ENCODE measurements at regions not wholly inside any gene's neighbourhood (a gene's known extent, or its start where the extent isn't known, plus 50 kb on each side); places are given as distances from the start of the nearest gene placed in this dataset.
A peak's percentile ranks its signal among the peaks of the same experiment; 100 is the strongest.

- POLR2A ChIA-PET = interaction anchor here (1.4 kb wide), 1 partner anchor 51 kb away, joined by 3 read pairs; no protein-coding TSS in a partner anchor
- Mint-ChIP-seq H3K36me3 (no peaks in the 10 kb centered on the region), H3K4me3 (no peak overlapping the region), H3K27ac (no peak overlapping the region), H3K4me1 (ENCODE audit: low read depth) (peaks cover 24% of the 10 kb centered on the region), H3K27me3 (no peaks in the 10 kb centered on the region), H3K9me3 (no peaks in the 10 kb centered on the region)
- CTCF ChIA-PET = no interaction called here
- intact Hi-C loops (cut with micrococcal nuclease) = no loop called here
- DNase-seq = no peak
Observed at GRCh38 chr6:137767465-137767864, 99.6 kb upstream of the TNFAIP3 start.

DNA sequence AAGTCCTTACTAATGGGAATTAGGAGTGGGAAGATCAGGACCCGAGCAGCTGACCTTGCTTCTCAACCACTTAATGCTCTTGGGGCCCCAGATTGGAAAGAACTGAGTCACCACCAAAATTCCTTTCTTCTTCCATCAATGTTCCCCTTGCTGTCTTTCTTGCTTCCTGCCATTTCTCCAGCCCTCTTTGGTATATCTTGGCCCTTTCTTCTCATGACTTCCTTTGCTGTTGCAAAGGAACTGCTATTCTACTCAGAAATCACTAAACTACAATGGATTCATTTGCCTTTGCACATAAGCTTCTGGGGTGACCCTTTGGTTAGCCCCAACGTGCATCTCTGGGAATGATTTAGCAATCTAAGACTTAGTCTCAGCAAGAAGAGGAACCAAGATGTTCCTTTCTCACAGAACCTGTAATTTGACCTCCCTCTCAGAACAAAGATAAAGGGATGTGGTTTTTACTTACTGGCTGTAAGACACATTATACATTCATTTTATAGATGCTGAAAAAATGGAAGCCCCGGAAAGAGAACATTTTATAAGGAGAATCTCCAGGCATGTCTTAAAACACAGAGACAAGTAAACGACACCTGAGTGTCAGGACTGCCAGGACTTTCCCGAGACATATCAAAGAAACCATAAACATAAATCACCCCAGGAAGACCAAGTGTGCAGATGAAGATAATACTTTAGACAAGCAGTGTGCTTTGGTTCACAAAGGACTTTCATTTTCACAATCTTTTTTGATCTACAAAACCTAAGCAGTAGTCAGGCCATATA, 99.0 kb upstream of the TNFAIP3 start:
- Mint-ChIP-seq H3K36me3 (no peaks in the 10 kb centered on the region), H3K4me3 (no peak overlapping the region), H3K4me1 (ENCODE audit: low read depth) (peaks cover 22% of the 10 kb centered on the region), H3K27ac (peak overlapping the region; percentile 61), H3K27me3 (no peaks in the 10 kb centered on the region), H3K9me3 (no peaks in the 10 kb centered on the region)
- ChIA-PET CTCF (no interaction called here), POLR2A (interaction anchor here (1.4 kb wide), 1 partner anchor 52 kb away, joined by 3 read pairs; no protein-coding TSS in a partner anchor)
- intact Hi-C loops (cut with micrococcal nuclease) = no loop called here
- no peak for DNase-seq

- Mint-ChIP-seq H3K4me3 (no peak overlapping the region), H3K27ac (no peak overlapping the region), H3K4me1 (ENCODE audit: low read depth) (peaks cover 22% of the 10 kb centered on the region), H3K27me3 (no peaks in the 10 kb centered on the region), H3K36me3 (no peaks in the 10 kb centered on the region), H3K9me3 (no peaks in the 10 kb centered on the region)
- intact Hi-C loops (cut with micrococcal nuclease) = no loop called here
- CTCF ChIA-PET = no interaction called here
- DNase-seq = no peak
- POLR2A ChIA-PET = no interaction called here
Observed at GRCh38 chr6:137768935-137769334, 98.1 kb upstream of the TNFAIP3 start.

GRCh38 chr6:137769797-137770362, 97.2 kb upstream of the TNFAIP3 start:
- Mint-ChIP-seq H3K36me3 (no peaks in the 10 kb centered on the region), H3K27me3 (no peaks in the 10 kb centered on the region), H3K9me3 (no peaks in the 10 kb centered on the region), H3K4me3 (no peak overlapping the region), H3K27ac (no peak overlapping the region), H3K4me1 (ENCODE audit: low read depth) (peaks cover 22% of the 10 kb centered on the region)
- intact Hi-C loops (cut with micrococcal nuclease) = no loop called here
- CTCF ChIA-PET = interaction anchor here (0.9 kb wide), 1 partner anchor 9 kb away, joined by 3 read pairs; no protein-coding TSS in a partner anchor
- no peak for DNase-seq
- POLR2A ChIA-PET = no interaction called here

GRCh38 chr6:137772541-137773250, 94.4 kb upstream of the TNFAIP3 start:
- H3K4me1 Mint-ChIP-seq (ENCODE audit: low read depth) = peaks cover 19% of the 10 kb centered on the region
- intact Hi-C loops (cut with micrococcal nuclease) = no loop called here
- H3K36me3 Mint-ChIP-seq = no peaks in the 10 kb centered on the region
- no peak overlapping the region for H3K27ac Mint-ChIP-seq
- ChIA-PET POLR2A (no interaction called here), CTCF (no interaction called here)
- H3K9me3 Mint-ChIP-seq = no peaks in the 10 kb centered on the region
- peaks cover 2% of the 10 kb centered on the region for H3K27me3 Mint-ChIP-seq
- DNase-seq = no peak
- no peak overlapping the region for H3K4me3 Mint-ChIP-seq

GRCh38 chr6:137775227-137775626, 91.8 kb upstream of the TNFAIP3 start:
- CTCF ChIA-PET = no interaction called here
- Mint-ChIP-seq H3K36me3 (no peaks in the 10 kb centered on the region), H3K4me3 (no peak overlapping the region), H3K4me1 (ENCODE audit: low read depth) (peaks cover 4% of the 10 kb centered on the region), H3K9me3 (no peaks in the 10 kb centered on the region), H3K27ac (no peak overlapping the region), H3K27me3 (peaks cover 2% of the 10 kb centered on the region)
- intact Hi-C loops (cut with micrococcal nuclease) = no loop called here
- DNase-seq = no peak
- POLR2A ChIA-PET = no interaction called here

DNA sequence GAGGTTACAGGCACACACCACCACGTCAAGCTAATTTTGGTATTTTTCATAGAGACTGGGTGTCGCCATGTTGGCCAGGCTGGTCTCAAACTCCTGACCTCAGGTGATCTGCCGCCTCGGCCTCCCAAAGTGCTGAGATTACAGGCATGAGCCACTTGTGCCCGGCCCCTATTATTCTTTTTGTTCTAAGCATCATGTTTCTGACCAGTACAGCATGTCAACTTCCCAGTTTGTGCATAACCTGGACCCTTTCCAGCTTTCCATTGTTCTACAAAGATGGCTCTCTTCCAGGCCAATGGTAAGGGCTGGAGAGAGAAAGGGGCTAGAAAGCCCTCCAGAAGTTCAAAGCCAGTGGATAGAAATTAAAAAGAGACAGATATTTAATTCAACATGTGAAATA, 91.3 kb upstream of the TNFAIP3 start:
- no peak overlapping the region for H3K4me3 Mint-ChIP-seq
- intact Hi-C loops (cut with micrococcal nuclease) = no loop called here
- H3K4me1 Mint-ChIP-seq (ENCODE audit: low read depth) = peaks cover 4% of the 10 kb centered on the region
- CTCF ChIA-PET = interaction anchor here (1.3 kb wide), 1 partner anchor 24 kb away, joined by 3 read pairs; no protein-coding TSS in a partner anchor
- DNase-seq = no peak
- H3K9me3 Mint-ChIP-seq = no peaks in the 10 kb centered on the region
- peaks cover 2% of the 10 kb centered on the region for H3K27me3 Mint-ChIP-seq
- no peaks in the 10 kb centered on the region for H3K36me3 Mint-ChIP-seq
- POLR2A ChIA-PET = no interaction called here
- no peak overlapping the region for H3K27ac Mint-ChIP-seq

- no peak overlapping the region for H3K4me3 Mint-ChIP-seq
- ChIA-PET POLR2A (no interaction called here), CTCF (interaction anchor here (1.3 kb wide), 1 partner anchor 23 kb away, joined by 3 read pairs; no protein-coding TSS in a partner anchor)
- no peak overlapping the region for H3K27ac Mint-ChIP-seq
- DNase-seq = no peak
- intact Hi-C loops (cut with micrococcal nuclease) = no loop called here
- no peaks in the 10 kb centered on the region for H3K36me3 Mint-ChIP-seq
- peaks cover 4% of the 10 kb centered on the region for H3K4me1 Mint-ChIP-seq (ENCODE audit: low read depth)
- no peaks in the 10 kb centered on the region for H3K9me3 Mint-ChIP-seq
- peaks cover 2% of the 10 kb centered on the region for H3K27me3 Mint-ChIP-seq
Observed at GRCh38 chr6:137776256-137776655, 90.8 kb upstream of the TNFAIP3 start.

DNA sequence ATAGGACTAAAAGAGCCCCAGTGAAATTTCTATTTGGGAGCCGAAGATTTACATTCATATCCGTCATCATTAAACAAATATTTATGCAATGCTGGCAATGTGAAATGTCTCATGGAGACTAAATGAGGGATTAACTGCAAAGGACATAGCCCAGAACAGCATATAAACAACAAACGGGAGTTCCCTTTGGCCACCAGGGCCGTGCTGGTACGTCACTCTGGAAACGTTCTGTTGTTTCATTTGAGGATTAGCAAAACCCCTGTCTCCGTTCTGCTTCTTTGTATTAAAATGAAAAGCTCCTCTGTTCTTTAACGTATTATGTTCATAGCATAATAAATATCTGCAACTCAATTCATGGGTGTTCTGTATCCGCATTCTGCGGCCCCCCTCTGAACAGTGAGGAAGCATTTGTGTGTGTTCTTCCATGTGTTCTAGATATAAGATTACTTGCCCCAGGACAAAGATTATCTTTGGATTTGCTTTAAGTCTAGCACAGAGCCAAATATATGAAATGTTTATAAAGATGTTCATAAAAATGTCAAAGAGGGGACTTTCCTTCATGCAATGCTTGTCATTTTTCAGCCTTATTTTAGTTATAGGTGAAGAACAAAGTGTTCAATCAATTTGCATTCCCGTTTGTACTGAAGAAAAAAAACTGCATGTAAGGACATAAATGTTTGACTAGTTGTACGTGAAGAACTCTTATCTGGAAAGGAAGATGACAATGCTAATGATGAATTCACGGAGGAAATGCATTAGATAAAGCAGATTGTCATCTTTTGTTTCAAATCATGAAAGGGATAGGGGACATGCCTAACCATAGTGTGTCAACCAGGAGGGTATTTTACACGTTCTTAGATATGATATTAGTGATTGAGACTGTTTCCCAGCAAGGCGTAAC, 90.0 kb upstream of the TNFAIP3 start:
- intact Hi-C loops (cut with micrococcal nuclease) = no loop called here
- Mint-ChIP-seq H3K4me3 (no peak overlapping the region), H3K9me3 (no peaks in the 10 kb centered on the region), H3K36me3 (no peaks in the 10 kb centered on the region), H3K4me1 (ENCODE audit: low read depth) (peaks cover 4% of the 10 kb centered on the region), H3K27ac (no peak overlapping the region), H3K27me3 (peaks cover 2% of the 10 kb centered on the region)
- no peak for DNase-seq
- POLR2A ChIA-PET = no interaction called here
- CTCF ChIA-PET = interaction anchor here (0.7 to 1.3 kb wide), 2 partner anchors 22 to 295 kb away, joined by 3 read pairs; no protein-coding TSS in a partner anchor

DNA sequence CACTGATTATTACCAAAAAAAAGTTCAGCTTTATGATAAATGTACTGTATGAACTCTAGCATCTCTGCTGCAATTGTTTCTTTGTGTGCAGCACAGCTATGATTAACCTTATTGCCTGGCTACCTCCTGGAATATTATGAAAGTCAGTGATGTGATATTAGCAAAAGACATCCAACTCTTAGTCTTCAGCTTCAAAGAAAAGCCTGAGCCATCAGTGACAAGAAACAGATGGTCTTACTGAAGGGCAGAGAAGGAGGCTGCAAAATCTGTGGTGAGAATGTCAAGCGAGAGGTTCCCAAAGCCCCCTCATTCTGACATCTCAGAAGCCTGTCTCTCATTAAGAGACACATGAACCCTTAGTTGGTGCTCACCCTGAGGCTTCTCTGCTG, 89.4 kb upstream of the TNFAIP3 start:
- H3K4me3 Mint-ChIP-seq = no peak overlapping the region
- POLR2A ChIA-PET = no interaction called here
- H3K36me3 Mint-ChIP-seq = no peaks in the 10 kb centered on the region
- peaks cover 4% of the 10 kb centered on the region for H3K4me1 Mint-ChIP-seq (ENCODE audit: low read depth)
- H3K27ac Mint-ChIP-seq = no peak overlapping the region
- DNase-seq = no peak
- intact Hi-C loops (cut with micrococcal nuclease) = no loop called here
- H3K27me3 Mint-ChIP-seq = peaks cover 2% of the 10 kb centered on the region
- H3K9me3 Mint-ChIP-seq = no peaks in the 10 kb centered on the region
- CTCF ChIA-PET = interaction anchor here (0.7 kb wide), 1 partner anchor 295 kb away, joined by 3 read pairs; no protein-coding TSS in a partner anchor

- peaks cover 4% of the 10 kb centered on the region for H3K4me1 Mint-ChIP-seq (ENCODE audit: low read depth)
- no peak overlapping the region for H3K27ac Mint-ChIP-seq
- H3K36me3 Mint-ChIP-seq = no peaks in the 10 kb centered on the region
- peaks cover 2% of the 10 kb centered on the region for H3K27me3 Mint-ChIP-seq
- ChIA-PET POLR2A (no interaction called here), CTCF (no interaction called here)
- intact Hi-C loops (cut with micrococcal nuclease) = loop anchor here (5.0 kb wide), 1 partner anchor 38 kb away; no protein-coding TSS in a partner anchor
- H3K9me3 Mint-ChIP-seq = no peaks in the 10 kb centered on the region
- no peak overlapping the region for H3K4me3 Mint-ChIP-seq
- no peak for DNase-seq
Observed at GRCh38 chr6:137779982-137780381, 87.1 kb upstream of the TNFAIP3 start.

Data from activated CD4-positive, alpha-beta memory T cell treated with anti-CD3 and anti-CD28 coated beads for 36 hours (primary cell).